Neural crest cell (in vitro differentiated cells): ENCODE measurements at regions not wholly inside any gene's neighbourhood (a gene's known extent, or its start where the extent isn't known, plus 50 kb on each side); places are given as distances from the start of the nearest gene placed in this dataset.
"Not testable (repeated sequence)": the region's sequence is repeated elsewhere in the genome, so short reads cannot be mapped to it uniquely, and the experiment has no call there.

Experiments
- DNase-seq: peaks from one replicate; pipeline ENCODE4 v3.0.0; 2021; ENCODE audit warnings: low read depth, mixed read lengths, low spot score
- H3K27ac Mint-ChIP-seq: one replicate; pipeline ENCODE4 v1.8.0; 2021; ENCODE audit warnings: mild to moderate bottlenecking, mixed read lengths; ENCODE audit not compliant: unreplicated experiment
- H3K27me3 Mint-ChIP-seq: 2 replicates; pipeline ENCODE4 v1.8.0; 2021; ENCODE audit warnings: low read depth, mild to moderate bottlenecking, mixed read lengths
- H3K36me3 Mint-ChIP-seq: 2 replicates; pipeline ENCODE4 v1.8.0; 2021; ENCODE audit warnings: low read depth, mild to moderate bottlenecking, mixed read lengths
- H3K4me1 Mint-ChIP-seq: 2 replicates; pipeline ENCODE4 v1.8.0; 2021; ENCODE audit warnings: mixed read lengths
- H3K4me3 Mint-ChIP-seq: one replicate; pipeline ENCODE4 v1.8.0; 2021; ENCODE audit warnings: mild to moderate bottlenecking, mixed read lengths
- H3K9me3 Mint-ChIP-seq: 2 replicates; pipeline ENCODE4 v1.8.0; 2021; ENCODE audit warnings: mixed read lengths
- CTCF ChIP-seq: fragments of 200-600 bp; sonication (generic); conservative IDR thresholded peaks from 2 replicates; pipeline ENCODE4 v1.5.0; 2021; ENCODE audit warnings: antibody characterized with exemption, mild to moderate bottlenecking

GRCh38 chr6:12546410-12547002 is 170.1 kb upstream of the PHACTR1 start:
- peaks cover 6% of the 10 kb centered on the region for H3K9me3 Mint-ChIP-seq
- no peak for DNase-seq
- no peak for TF ChIP-seq CTCF
- H3K36me3 Mint-ChIP-seq = no peaks in the 10 kb centered on the region
- no peaks in the 10 kb centered on the region for H3K4me1 Mint-ChIP-seq
- H3K27me3 Mint-ChIP-seq = no peaks in the 10 kb centered on the region
- no peak overlapping the region for H3K27ac Mint-ChIP-seq
- no peak overlapping the region for H3K4me3 Mint-ChIP-seq

GRCh38 chr6:12548526-12548925 is 168.0 kb upstream of the PHACTR1 start:
- Mint-ChIP-seq H3K4me1 (no peaks in the 10 kb centered on the region), H3K9me3 (peaks cover 6% of the 10 kb centered on the region), H3K4me3 (no peak overlapping the region), H3K27me3 (no peaks in the 10 kb centered on the region), H3K27ac (no peak overlapping the region), H3K36me3 (no peaks in the 10 kb centered on the region)
- no peak for DNase-seq
- no peak for TF ChIP-seq CTCF

- not testable (repeated sequence) for H3K27ac Mint-ChIP-seq, DNase-seq, H3K4me1 Mint-ChIP-seq, H3K36me3 Mint-ChIP-seq, H3K9me3 Mint-ChIP-seq, H3K4me3 Mint-ChIP-seq, H3K27me3 Mint-ChIP-seq
Measured at GRCh38 chr6:12549445-12549844, 167.1 kb upstream of the PHACTR1 start.

DNA sequence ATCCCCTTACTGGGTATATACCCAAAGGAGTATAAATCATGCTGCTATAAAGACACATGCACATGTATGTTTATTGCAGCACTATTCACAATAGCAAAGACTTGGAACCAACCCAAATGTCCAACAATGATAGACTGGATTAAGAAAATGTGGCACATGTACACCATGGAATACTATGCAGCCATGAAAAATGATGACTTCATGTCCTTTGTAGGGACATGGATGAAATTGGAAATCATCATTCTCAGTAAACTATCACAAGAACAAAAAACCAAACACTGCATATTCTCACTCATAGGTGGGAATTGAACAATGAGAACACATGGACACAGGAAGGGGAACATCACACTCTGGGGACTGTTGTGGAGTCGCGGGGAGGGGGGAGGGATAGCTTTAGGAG is 161.7 kb upstream of the PHACTR1 start:
- not testable (repeated sequence) for H3K4me3 Mint-ChIP-seq, H3K27ac Mint-ChIP-seq, H3K36me3 Mint-ChIP-seq, H3K4me1 Mint-ChIP-seq, H3K27me3 Mint-ChIP-seq, DNase-seq, H3K9me3 Mint-ChIP-seq

- no peak overlapping the region for H3K4me3 Mint-ChIP-seq
- H3K36me3 Mint-ChIP-seq = no peaks in the 10 kb centered on the region
- no peaks in the 10 kb centered on the region for H3K9me3 Mint-ChIP-seq
- H3K27me3 Mint-ChIP-seq = no peaks in the 10 kb centered on the region
- no peak for TF ChIP-seq CTCF
- H3K27ac Mint-ChIP-seq = no peak overlapping the region
- no peaks in the 10 kb centered on the region for H3K4me1 Mint-ChIP-seq
- DNase-seq = no peak
Measured at GRCh38 chr6:12555267-12555666, 161.3 kb upstream of the PHACTR1 start.

DNA sequence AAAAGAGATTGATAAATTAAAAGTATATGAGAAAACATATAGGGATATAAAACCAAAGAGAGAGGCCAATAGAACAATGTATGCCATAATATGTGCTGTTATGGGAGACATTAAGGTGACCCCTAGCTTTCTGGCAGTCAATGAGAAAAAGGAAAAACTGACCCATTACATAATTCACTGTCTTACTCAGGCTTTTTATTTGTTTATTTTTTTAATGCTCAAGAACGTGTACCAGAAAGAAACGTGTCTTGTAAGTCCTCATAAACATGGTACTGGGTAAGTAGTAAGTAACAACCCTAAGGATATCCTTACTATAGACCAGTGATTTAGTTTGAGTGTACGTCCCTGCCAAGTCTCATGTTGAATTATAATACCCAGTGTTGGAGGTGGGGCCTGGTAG is 160.8 kb upstream of the PHACTR1 start:
- no peak overlapping the region for H3K4me3 Mint-ChIP-seq
- TF ChIP-seq CTCF = no peak
- no peaks in the 10 kb centered on the region for H3K4me1 Mint-ChIP-seq
- no peaks in the 10 kb centered on the region for H3K36me3 Mint-ChIP-seq
- DNase-seq = no peak
- H3K27me3 Mint-ChIP-seq = no peaks in the 10 kb centered on the region
- H3K9me3 Mint-ChIP-seq = no peaks in the 10 kb centered on the region
- no peak overlapping the region for H3K27ac Mint-ChIP-seq

- TF ChIP-seq CTCF = no peak
- peaks cover 2% of the 10 kb centered on the region for H3K36me3 Mint-ChIP-seq
- no peak for DNase-seq
- H3K4me3 Mint-ChIP-seq = no peak overlapping the region
- no peaks in the 10 kb centered on the region for H3K4me1 Mint-ChIP-seq
- no peak overlapping the region for H3K27ac Mint-ChIP-seq
- H3K27me3 Mint-ChIP-seq = no peaks in the 10 kb centered on the region
- peaks cover 3% of the 10 kb centered on the region for H3K9me3 Mint-ChIP-seq
Measured at GRCh38 chr6:12557765-12558164, 158.8 kb upstream of the PHACTR1 start.
